Heart left ventricle (tissue), 16 donors: ENCODE measurements at regions not wholly inside any gene's neighbourhood (a gene's known extent, or its start where the extent isn't known, plus 50 kb on each side); places are given as distances from the start of the nearest gene placed in this dataset.

Source experiments
- ATAC-seq, 4 donors: fragments of 200-7000 bp; cut with Tn5 transposase; one replicate each; pipeline ENCODE4 v1.9.1; 2020 to 2022; ENCODE audit warnings: moderate library complexity in 4 of 4, mild to moderate bottlenecking in 3 of 4, moderate number of reproducible peaks in 1 of 4
- DNase-seq, 5 donors: peaks; one replicate each; pipeline ENCODE4 v3.0.0-alpha.2; 2020
- H3K27ac ChIP-seq, 12 donors: fragments of 200-600 bp; sonication (generic) in 4 of 12; one replicate each; pipeline versions ENCODE4 v1.5.0 to v1.8.0; 2016 to 2022; ENCODE audit warnings: mild to moderate bottlenecking in 2 of 12
- H3K27me3 ChIP-seq, 9 donors: fragments of 200-600 bp; sonication (generic) in 2 of 9; one replicate each; pipeline versions ENCODE4 v1.5.1 to v1.8.0; 2016 to 2022; ENCODE audit warnings: mild to moderate bottlenecking in 3 of 9
- H3K36me3 ChIP-seq, 9 donors: fragments of 200-600 bp; sonication (generic) in 2 of 9; one replicate each; pipeline versions ENCODE4 v1.5.0 to v1.8.0; 2018 to 2022; ENCODE audit warnings: mild to moderate bottlenecking in 2 of 9
- H3K4me1 ChIP-seq, 12 donors: fragments of 200-600 bp; sonication (generic) in 4 of 12; one replicate each; pipeline versions ENCODE4 v1.5.0 to v1.8.0; 2016 to 2022; ENCODE audit warnings: mild to moderate bottlenecking in 3 of 12
- H3K4me3 ChIP-seq, 12 donors: fragments of 200-600 bp; sonication (generic) in 4 of 12; one replicate each; pipeline versions ENCODE4 v1.5.0 to v1.8.0; 2017 to 2022; ENCODE audit warnings: mild to moderate bottlenecking in 9 of 12, moderate library complexity in 4 of 12
- H3K9me3 ChIP-seq, 12 donors: fragments of 200-600 bp; sonication (generic) in 4 of 12; one replicate each; pipeline versions ENCODE4 v1.5.0 to v1.8.0; 2016 to 2022; ENCODE audit warnings: mild to moderate bottlenecking in 1 of 12
- CTCF ChIP-seq, 12 donors: fragments of 200-600 bp; sonication (generic) in 4 of 12; IDR thresholded peaks; one replicate each; pipeline versions ENCODE4 v1.5.0 to v1.8.0; 2018 to 2022; ENCODE audit warnings: antibody characterized with exemption in 12 of 12, mild to moderate bottlenecking in 5 of 12
- POLR2A ChIP-seq, 2 donors: fragments of 450-650 bp; IDR thresholded peaks; one replicate each; pipeline ENCODE4 v1.6.1; 2017; ENCODE audit warnings: antibody characterized with exemption in 2 of 2, mild to moderate bottlenecking in 2 of 2, moderate library complexity in 2 of 2
- WGBS, 4 donors: extraction: QIAGEN DNeasy Blood & Tissue Kit in 2 of 4; methylation state at CpG; one replicate each; pipeline versions ENCODE4 v1.1.5 to v1.1.7; 2013 to 2018; 5-methylcytosine and 5-hydroxymethylcytosine counted together
- intact Hi-C, 10 donors: fragments of 100-400 bp; cut with DNase I; formaldehyde crosslinking; loops; one replicate each; pipeline versions ENCODE4 v1.11.1 to v1.14.2; 2022
- donor health status: ischemic (EF 13 %, LVEDD 7.1; RV severe dilation, severe dysfunction).
- donor health status: healthy with polysubstance abuse.
- donor health status: DM: no; HTN: yes; CAD: no.
- donor health status: DM: no; HTN: no; CAD: no.
- donor health status: ischemic (EF 25% LVEDD 6.9; RV normal size, moderate dysfunction).
- donor health status: ischemic (EF 25% LVEDD 5.7; RV mildly dilated, moderate dysfunction).
- donor health status: healthy.
- donor health status: DM: yes; HTN: yes; CAD: no.
- donor health status: ischemic (EF 35%, LVEDD 5.7; RV mildly dilated, moderate dysfunction).
- donor health status: nonischemic (EF 11% LVEDD 7.7; RV severe dilation, severe dysfunction).
- donor health status: DM: yes; HTN: yes; CAD: no.
- donor health status: PGD.
- donor health status: ischemic (EF 29% LVEDD 5.4; RV normal size, mild dysfunction).
- donor health status: nonischemic (EF 23%, LVEDD 6.1; RV moderate dilation, normal function).

- intact Hi-C loops, result no loop called here
- WGBS, 4 donors, result 53 to 68% (median 62%) methylated on average over 4 of the region's 4 CpGs
- Histone ChIP-seq H3K9me3 (no peaks in the 10 kb centered on the region), H3K4me1 (no peaks in the 10 kb centered on the region), H3K27ac (no peak overlapping the region), H3K4me3 (no peak overlapping the region), H3K36me3 (no peaks in the 10 kb centered on the region), H3K27me3 (no peaks in the 10 kb centered on the region)
- no peak for ATAC-seq
- no peak for DNase-seq
- no peak for TF ChIP-seq CTCF (IDR thresholded peaks at IDR 0.05)
- no peak for TF ChIP-seq POLR2A (IDR thresholded peaks at IDR 0.05)
These were observed 438.1 kb downstream of the HACE1 start for GRCh38 chr6:104421650-104422049.

- H3K27me3 ChIP-seq, result no peaks in the 10 kb centered on the region
- DNase-seq, result no peak
- no peaks in the 10 kb centered on the region for H3K9me3 ChIP-seq
- no peak for ATAC-seq
- intact Hi-C loops, result no loop called here
- H3K4me3 ChIP-seq, result no peak overlapping the region
- no peaks in the 10 kb centered on the region for H3K4me1 ChIP-seq
- 91 to 94% (median 93%) methylated on average over 3 of the region's 3 CpGs for WGBS, 4 donors
- TF ChIP-seq POLR2A (IDR thresholded peaks at IDR 0.05) (no peak), CTCF (IDR thresholded peaks at IDR 0.05) (no peak)
- no peaks in the 10 kb centered on the region for H3K36me3 ChIP-seq
- no peak overlapping the region for H3K27ac ChIP-seq
These were observed 440.9 kb downstream of the HACE1 start for GRCh38 chr6:104418839-104419238.

GRCh38 chr6:104418125-104418524 lies 441.6 kb downstream of the HACE1 start:
- no peak for ATAC-seq

GRCh38 chr6:104414723-104415122 lies 445.0 kb downstream of the HACE1 start:
- H3K9me3 ChIP-seq, result no peaks in the 10 kb centered on the region
- H3K4me1 ChIP-seq, result no peaks in the 10 kb centered on the region
- TF ChIP-seq POLR2A (IDR thresholded peaks at IDR 0.05) (no peak), CTCF (IDR thresholded peaks at IDR 0.05) (no peak)
- DNase-seq, result no peak
- no peaks in the 10 kb centered on the region for H3K36me3 ChIP-seq
- no peaks in the 10 kb centered on the region for H3K27me3 ChIP-seq
- no peak overlapping the region for H3K4me3 ChIP-seq
- H3K27ac ChIP-seq, result no peak overlapping the region
- no peak for ATAC-seq
- 93 to 98% (median 97%) methylated on average over 1 of the region's 1 CpG for WGBS, 4 donors
- intact Hi-C loops, result no loop called here

More at GRCh38 chr6:104418125-104418524, 441.6 kb downstream of the HACE1 start:
- no peak for TF ChIP-seq CTCF (IDR thresholded peaks at IDR 0.05)
- TF ChIP-seq POLR2A (IDR thresholded peaks at IDR 0.05), result no peak
- no peaks in the 10 kb centered on the region for H3K4me1 ChIP-seq
- H3K4me3 ChIP-seq, result no peak overlapping the region
- H3K36me3 ChIP-seq, result no peaks in the 10 kb centered on the region
- no peak for DNase-seq
- H3K9me3 ChIP-seq, result no peaks in the 10 kb centered on the region
- no peak overlapping the region for H3K27ac ChIP-seq
- H3K27me3 ChIP-seq, result no peaks in the 10 kb centered on the region
- intact Hi-C loops, result no loop called here
